Spleen (tissue), 3 donors: ENCODE measurements at regions not wholly inside any gene's neighbourhood (a gene's known extent, or its start where the extent isn't known, plus 50 kb on each side); places are given as distances from the start of the nearest gene placed in this dataset.

Experiments used
- POLR2A ChIP-seq, 3 donors: fragments of 450-650 bp; IDR thresholded peaks; one replicate each; pipeline ENCODE4 v1.5.1; 2017; ENCODE audit warnings: antibody characterized with exemption in 3 of 3, mild to moderate bottlenecking in 1 of 3
- POLR2AphosphoS5 ChIP-seq, 3 donors: sonication (generic); formaldehyde crosslinking; IDR thresholded peaks; one replicate each; pipeline ENCODE4 v1.5.1; 2017; ENCODE audit warnings: antibody characterized with exemption in 3 of 3

DNA sequence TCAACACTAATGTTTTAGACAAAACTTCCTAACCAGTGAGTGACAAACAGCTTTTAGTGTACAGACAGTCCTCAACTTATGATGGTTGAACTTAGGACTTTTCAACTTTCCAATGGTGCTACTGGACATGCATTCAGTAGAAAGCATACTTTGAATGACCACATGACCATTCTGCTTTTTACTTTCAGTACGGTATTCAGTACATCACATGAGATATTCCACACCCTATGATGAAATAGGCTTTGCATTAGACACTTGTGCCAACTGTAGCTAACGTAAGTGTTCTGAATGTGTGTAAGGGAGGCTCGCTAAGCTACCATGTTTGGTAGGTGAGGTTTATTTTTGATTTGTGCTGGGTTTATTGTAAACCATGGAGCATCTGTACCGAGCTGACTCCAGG, 113.7 kb downstream of the WNT7A start:
- TF ChIP-seq POLR2A (IDR thresholded peaks at IDR 0.05) = no peak
- TF ChIP-seq POLR2AphosphoS5 (IDR thresholded peaks at IDR 0.05) = no peak
